GM12892 (cell line): ENCODE measurements at regions not wholly inside any gene's neighbourhood (a gene's known extent, or its start where the extent isn't known, plus 50 kb on each side); places are given as distances from the start of the nearest gene placed in this dataset.

Experiments
- POLR2A ChIP-seq: IDR thresholded peaks from 2 replicates; pipeline ENCODE4 v1.6.1; 2011; ENCODE audit warnings: low read depth, low read length, control low read depth
- TAF1 ChIP-seq: IDR thresholded peaks from 2 replicates; pipeline ENCODE4 v1.6.1; 2011; ENCODE audit warnings: low read depth, mild to moderate bottlenecking, control low read depth, low read length, borderline replicate concordance

- no peak for TF ChIP-seq TAF1
- no peak for TF ChIP-seq POLR2A
Observed at GRCh38 chr12:94717656-94718055, 67.3 kb upstream of the TMCC3 start.
